Chondrocyte (in vitro differentiated cells): ENCODE measurements at regions not wholly inside any gene's neighbourhood (a gene's known extent, or its start where the extent isn't known, plus 50 kb on each side); places are given as distances from the start of the nearest gene placed in this dataset. TPM values are rescaled to one million over a fixed set of nuclear protein-coding genes. Genes with fewer than 3 reads are reported as not detected.
"Not testable (repeated sequence)": the region's sequence is repeated elsewhere in the genome, so short reads cannot be mapped to it uniquely, and the experiment has no call there.

Source experiments
- DNase-seq: peaks from one replicate; pipeline ENCODE4 v3.0.0; 2021; ENCODE audit warnings: mixed read lengths, low spot score
- H3K27ac Mint-ChIP-seq: one replicate; pipeline ENCODE4 v1.8.0; 2021; ENCODE audit warnings: mild to moderate bottlenecking, moderate library complexity, mixed read lengths; ENCODE audit not compliant: unreplicated experiment
- H3K27me3 Mint-ChIP-seq: 2 replicates; pipeline ENCODE4 v1.8.0; 2021; ENCODE audit warnings: low read depth, mixed read lengths
- H3K36me3 Mint-ChIP-seq: 2 replicates; pipeline ENCODE4 v1.8.0; 2021; ENCODE audit warnings: low read depth, mixed read lengths
- H3K4me1 Mint-ChIP-seq: 2 replicates; pipeline ENCODE4 v1.8.0; 2021; ENCODE audit warnings: low read depth, mild to moderate bottlenecking, mixed read lengths
- H3K4me3 Mint-ChIP-seq: one replicate; pipeline ENCODE4 v1.8.0; 2021; ENCODE audit warnings: mild to moderate bottlenecking, moderate library complexity, mixed read lengths; ENCODE audit not compliant: unreplicated experiment
- H3K9me3 Mint-ChIP-seq: 2 replicates; pipeline ENCODE4 v1.8.0; 2021; ENCODE audit warnings: low read depth, mixed read lengths
- microRNA-seq: library from miRNA; unstranded; fragments of <30 nt; microRNA quantifications from one replicate; pipeline ENCODE4 v1.2.0, GENCODE V29; 2020; ENCODE audit warnings: borderline number of aligned reads

GRCh38 chr2:87691899-87692592, 55.8 kb upstream of the PLGLB2 start:
- H3K27ac Mint-ChIP-seq, DNase-seq, H3K27me3 Mint-ChIP-seq: not testable (repeated sequence)

GRCh38 chr2:87692914-87693313, 55.0 kb upstream of the PLGLB2 start:
- not testable (repeated sequence) for H3K4me1 Mint-ChIP-seq, H3K27ac Mint-ChIP-seq, H3K4me3 Mint-ChIP-seq, DNase-seq, H3K36me3 Mint-ChIP-seq, H3K27me3 Mint-ChIP-seq, H3K9me3 Mint-ChIP-seq

More at GRCh38 chr2:87691899-87692592, 55.8 kb upstream of the PLGLB2 start:
- not testable (repeated sequence) for H3K36me3 Mint-ChIP-seq, H3K9me3 Mint-ChIP-seq, H3K4me1 Mint-ChIP-seq, H3K4me3 Mint-ChIP-seq

- H3K27ac Mint-ChIP-seq, H3K4me1 Mint-ChIP-seq, H3K9me3 Mint-ChIP-seq: not testable (repeated sequence)
Measured at GRCh38 chr2:87693882-87694281, 54.0 kb upstream of the PLGLB2 start.

GRCh38 chr2:87695596-87696323, 52.1 kb upstream of the PLGLB2 start:
- DNase-seq, H3K4me3 Mint-ChIP-seq, H3K27ac Mint-ChIP-seq, H3K36me3 Mint-ChIP-seq, H3K4me1 Mint-ChIP-seq, H3K9me3 Mint-ChIP-seq, H3K27me3 Mint-ChIP-seq: not testable (repeated sequence)

More at GRCh38 chr2:87693882-87694281, 54.0 kb upstream of the PLGLB2 start:
- not testable (repeated sequence) for H3K27me3 Mint-ChIP-seq, H3K4me3 Mint-ChIP-seq, H3K36me3 Mint-ChIP-seq, DNase-seq

Small RNA genes in the stretch of these regions (microRNA-seq; reads per million reads assigned to microRNA genes)
- gene MIR4771-1: not detected
